ENCODE measurements at regions not wholly inside any gene's neighbourhood (a gene's known extent, or its start where the extent isn't known, plus 50 kb on each side); places are given as distances from the start of the nearest gene placed in this dataset.

DNA sequence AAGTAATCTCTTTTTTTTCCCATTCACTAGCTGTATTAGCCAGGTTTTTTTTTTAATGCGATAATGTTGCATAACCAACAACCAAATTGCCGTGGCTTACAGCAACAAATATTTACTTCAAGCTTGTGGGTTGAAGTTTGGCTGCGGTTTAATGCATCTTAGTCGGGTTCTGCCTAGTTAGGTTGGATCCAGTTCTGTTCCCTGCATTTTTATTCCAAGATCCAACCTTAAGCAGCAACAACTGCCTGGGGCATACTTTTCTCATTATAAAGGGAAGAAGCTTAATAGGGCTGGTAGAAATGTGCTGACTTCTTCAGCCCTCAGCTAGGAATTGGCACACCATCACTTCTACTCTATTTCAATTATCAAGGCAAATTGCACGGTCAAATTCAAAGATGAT lies 1115.5 kb upstream of the AUTS2 start:
- no CpG with 5 or more reads among the region's 5 CpGs for WGBS, 2 experiments (ENCODE audit: extremely low coverage in 2 of 2, insufficient read length in 1 of 2)
- no peak overlapping the region for H3K23ac ChIP-seq (ENCODE audit: low read depth, low read length)
- H2BK5ac ChIP-seq (ENCODE audit: low read depth, low read length, poor library complexity, severe bottlenecking): no peak overlapping the region
- intact Hi-C loops (cut with micrococcal nuclease) (no loop called here), in situ Hi-C loops (cut with MboI; ENCODE audit: low sequenced_read_pairs) (no loop called here), dilution Hi-C loops (cut with HindIII; ENCODE audit: low sequenced_read_pairs, unreplicated experiment) (no loop called here)
- no peaks in the 10 kb centered on the region for H3K27me3 ChIP-seq (ENCODE audit: control insufficient read depth, insufficient read depth, low read length)
- ChIA-PET CTCF (no interaction called here), POLR2A (ENCODE audit: unreplicated experiment) (no interaction called here)
- H2BK120ac ChIP-seq (ENCODE audit: low read depth, low read length): no peak overlapping the region
- no peak overlapping the region for H3K9ac ChIP-seq (ENCODE audit: low read depth, low read length)
- no peak overlapping the region for H3K27ac ChIP-seq (ENCODE audit: insufficient read depth, low read length)
- TF ChIP-seq CHD1 (IDR thresholded peaks at IDR 0.05; ENCODE audit: low read depth, low read length) (no peak), POLR2A (IDR thresholded peaks at IDR 0.05; ENCODE audit: low read depth, low read length) (no peak), RFX5 (IDR thresholded peaks at IDR 0.05; ENCODE audit: low read depth, low read length) (no peak), MAFK (IDR thresholded peaks at IDR 0.05; ENCODE audit: low read depth, low read length) (no peak), RCOR1 (IDR thresholded peaks at IDR 0.05; ENCODE audit: insufficient replicate concordance, low read length) (no peak), FOS (IDR thresholded peaks at IDR 0.05; ENCODE audit: low read depth, low read length) (no peak), RAD21 (IDR thresholded peaks at IDR 0.05; ENCODE audit: low read length) (no peak), NFE2L2 (IDR thresholded peaks at IDR 0.05; ENCODE audit: low read depth, low read length) (no peak), CEBPB (IDR thresholded peaks at IDR 0.05; ENCODE audit: low read depth, low read length) (no peak), MXI1 (IDR thresholded peaks at IDR 0.05; ENCODE audit: borderline replicate concordance, low read depth, low read length) (no peak), BHLHE40 (IDR thresholded peaks at IDR 0.05; ENCODE audit: low read depth, low read length) (no peak), SMC3 (IDR thresholded peaks at IDR 0.05; ENCODE audit: low read depth, low read length) (no peak)
- TF ChIP-seq, protein P1, sequence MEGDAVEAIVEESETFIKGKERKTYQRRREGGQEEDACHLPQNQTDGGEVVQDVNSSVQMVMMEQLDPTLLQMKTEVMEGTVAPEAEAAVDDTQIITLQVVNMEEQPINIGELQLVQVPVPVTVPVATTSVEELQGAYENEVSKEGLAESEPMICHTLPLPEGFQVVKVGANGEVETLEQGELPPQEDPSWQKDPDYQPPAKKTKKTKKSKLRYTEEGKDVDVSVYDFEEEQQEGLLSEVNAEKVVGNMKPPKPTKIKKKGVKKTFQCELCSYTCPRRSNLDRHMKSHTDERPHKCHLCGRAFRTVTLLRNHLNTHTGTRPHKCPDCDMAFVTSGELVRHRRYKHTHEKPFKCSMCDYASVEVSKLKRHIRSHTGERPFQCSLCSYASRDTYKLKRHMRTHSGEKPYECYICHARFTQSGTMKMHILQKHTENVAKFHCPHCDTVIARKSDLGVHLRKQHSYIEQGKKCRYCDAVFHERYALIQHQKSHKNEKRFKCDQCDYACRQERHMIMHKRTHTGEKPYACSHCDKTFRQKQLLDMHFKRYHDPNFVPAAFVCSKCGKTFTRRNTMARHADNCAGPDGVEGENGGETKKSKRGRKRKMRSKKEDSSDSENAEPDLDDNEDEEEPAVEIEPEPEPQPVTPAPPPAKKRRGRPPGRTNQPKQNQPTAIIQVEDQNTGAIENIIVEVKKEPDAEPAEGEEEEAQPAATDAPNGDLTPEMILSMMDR (conservative IDR thresholded peaks at IDR 0.05; ENCODE audit: low read depth, low read length): no peak
- TF ChIP-seq, protein P2, sequence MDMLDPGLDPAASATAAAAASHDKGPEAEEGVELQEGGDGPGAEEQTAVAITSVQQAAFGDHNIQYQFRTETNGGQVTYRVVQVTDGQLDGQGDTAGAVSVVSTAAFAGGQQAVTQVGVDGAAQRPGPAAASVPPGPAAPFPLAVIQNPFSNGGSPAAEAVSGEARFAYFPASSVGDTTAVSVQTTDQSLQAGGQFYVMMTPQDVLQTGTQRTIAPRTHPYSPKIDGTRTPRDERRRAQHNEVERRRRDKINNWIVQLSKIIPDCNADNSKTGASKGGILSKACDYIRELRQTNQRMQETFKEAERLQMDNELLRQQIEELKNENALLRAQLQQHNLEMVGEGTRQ (IDR thresholded peaks at IDR 0.05; ENCODE audit: low read depth, low read length): no peak
- H4K8ac ChIP-seq (ENCODE audit: low read depth in 2 of 2, low read length in 2 of 2): no peak overlapping the region
- peaks cover 8% of the 10 kb centered on the region for H3K9me3 ChIP-seq (ENCODE audit: control insufficient read depth, insufficient read depth, low read length)
- no peaks in the 10 kb centered on the region for H3K9me1 ChIP-seq (ENCODE audit: insufficient read depth, low read length)
- H3K4ac ChIP-seq (ENCODE audit: low read depth, low read length): no peak overlapping the region
- ATAC-seq (ENCODE audit: low read depth) (no peak), DNase-seq (no peak)
- H3K4me1 ChIP-seq (ENCODE audit: control insufficient read depth, insufficient read depth, low read length): no peaks in the 10 kb centered on the region
- no peak overlapping the region for H2AFZ ChIP-seq (replicated peaks; ENCODE audit: low read length, poor library complexity)
- no peak overlapping the region for H3K4me3 ChIP-seq (ENCODE audit: insufficient read depth, low read depth, low read length)
- no peaks in the 10 kb centered on the region for H3K79me1 ChIP-seq (ENCODE audit: low read depth in 1 of 2, low read length in 2 of 2)
- no peak overlapping the region for H2BK15ac ChIP-seq (ENCODE audit: low read depth, low read length)
- H3K14ac ChIP-seq (replicated peaks; ENCODE audit: low read depth, low read length): no peak overlapping the region
- no peaks in the 10 kb centered on the region for H4K20me1 ChIP-seq (ENCODE audit: insufficient read depth, low read length)
- BruUV-seq (replicated peaks): no TSS peak
- H3K36me3 ChIP-seq (ENCODE audit: control insufficient read depth, insufficient read depth, low read length): no peaks in the 10 kb centered on the region
- no peak overlapping the region for H3K56ac ChIP-seq (ENCODE audit: extremely low read depth, insufficient read depth, low read length)
- H2AK9ac ChIP-seq (replicated peaks; ENCODE audit: low read depth, low read length, poor library complexity): no peak overlapping the region
- no peak overlapping the region for H3K18ac ChIP-seq (ENCODE audit: low read depth, low read length)
- H2AK5ac ChIP-seq (ENCODE audit: low read depth, low read length): no peak overlapping the region
- no peak overlapping the region for H2BK20ac ChIP-seq (ENCODE audit: low read depth, low read length)
- H3K4me2 ChIP-seq (ENCODE audit: low read depth, low read length): no peak overlapping the region
- no peak overlapping the region for H4K91ac ChIP-seq (ENCODE audit: insufficient read depth, low read depth, low read length)
- no peak overlapping the region for H4K5ac ChIP-seq (ENCODE audit: low read depth, low read length)

Data from IMR-90 (cell line).